LNCAP (cell line): ENCODE measurements at regions not wholly inside any gene's neighbourhood (a gene's known extent, or its start where the extent isn't known, plus 50 kb on each side); places are given as distances from the start of the nearest gene placed in this dataset.

Source experiments
- CTCF ChIP-seq: fragments of 450-650 bp; IDR thresholded peaks from 2 replicates; pipeline ENCODE4 v1.5.1; 2017; ENCODE audit warnings: mild to moderate bottlenecking

GRCh38 chrX:69102612-69103194 lies 62.5 kb downstream of the PJA1 start:
- no peak for TF ChIP-seq CTCF

GRCh38 chrX:69101683-69102251 lies 63.5 kb downstream of the PJA1 start:
- TF ChIP-seq CTCF: no peak

GRCh38 chrX:69100478-69100877 lies 64.8 kb downstream of the PJA1 start:
- TF ChIP-seq CTCF: no peak

GRCh38 chrX:69097451-69098236 lies 67.6 kb downstream of the PJA1 start:
- no peak for TF ChIP-seq CTCF

GRCh38 chrX:69096963-69097362 lies 68.3 kb downstream of the PJA1 start:
- no peak for TF ChIP-seq CTCF

- no peak for TF ChIP-seq CTCF
Measured at GRCh38 chrX:69094977-69095669, 70.1 kb downstream of the PJA1 start.

GRCh38 chrX:69093960-69094871 lies 71.0 kb downstream of the PJA1 start:
- peak; percentile 56 for TF ChIP-seq CTCF
